OCI-LY7 (cell line): ENCODE measurements at regions not wholly inside any gene's neighbourhood (a gene's known extent, or its start where the extent isn't known, plus 50 kb on each side); places are given as distances from the start of the nearest gene placed in this dataset.

Experiments
- BruUV-seq: library from RNA; stranded (reverse); fragments of 400-500 nt; replicated peaks from 2 replicates; lab custom pipeline; 2021; lab: Mats Ljungman, UMichigan
- CTCF ChIA-PET: fragments of 300-600 bp; sonication (Branson Sonifier 250); formaldehyde crosslinking; loops from one replicate; lab custom pipeline; 2022; ENCODE audit warnings: antibody characterized with exemption; ENCODE audit not compliant: unreplicated experiment; lab: Charles Lee
- POLR2A ChIA-PET: fragments of 300-600 bp; sonication (Branson Sonifier 250); formaldehyde crosslinking; loops from one replicate; lab custom pipeline; 2022; ENCODE audit warnings: antibody characterized with exemption; lab: Charles Lee
- DNase-seq: peaks from one replicate; pipeline ENCODE4 v3.0.0-alpha.2; 2015; ENCODE audit warnings: low spot score
- H2AFZ ChIP-seq: fragments of 200-600 bp; sonication (generic), shearing (Covaris generic); 2 replicates; pipeline ENCODE4 v1.6.1; 2014; ENCODE audit warnings: mild to moderate bottlenecking, antibody characterized with exemption, low read length, moderate library complexity
- H3K27ac ChIP-seq: fragments of 200-600 bp; sonication (generic); 2 replicates; pipeline ENCODE4 v1.5.1; 2014; ENCODE audit warnings: mixed run types, low read depth, mild to moderate bottlenecking, moderate library complexity, low read length, inconsistent platforms; ENCODE audit not compliant: poor library complexity, severe bottlenecking
- H3K36me3 ChIP-seq: fragments of 200-600 bp; sonication (generic); 2 replicates; pipeline ENCODE4 v1.6.1; 2014; ENCODE audit warnings: mild to moderate bottlenecking, antibody characterized with exemption, low read length, moderate library complexity, mixed read lengths; ENCODE audit not compliant: insufficient read depth
- H3K4me1 ChIP-seq: fragments of 200-600 bp; sonication (generic); 2 replicates; pipeline ENCODE4 v1.5.1; 2014; ENCODE audit warnings: mild to moderate bottlenecking, low read length; ENCODE audit not compliant: insufficient read depth, poor library complexity, severe bottlenecking
- H3K4me2 ChIP-seq: fragments of 200-600 bp; sonication (generic); 2 replicates; pipeline ENCODE4 v1.6.1; 2014; ENCODE audit warnings: mild to moderate bottlenecking, low read length
- H3K4me3 ChIP-seq: fragments of 200-600 bp; sonication (generic); 2 replicates; pipeline ENCODE4 v1.5.1; 2014; ENCODE audit warnings: mild to moderate bottlenecking, low read depth, low read length; ENCODE audit not compliant: poor library complexity, severe bottlenecking
- H3K79me2 ChIP-seq: fragments of 200-600 bp; sonication (generic); 2 replicates; pipeline ENCODE4 v1.6.1; 2016; ENCODE audit warnings: low read depth, mild to moderate bottlenecking, low read length, moderate library complexity, mixed read lengths; ENCODE audit not compliant: insufficient read depth
- H3K9me2 ChIP-seq: fragments of 200-600 bp; sonication (generic); 2 replicates; pipeline ENCODE4 v1.6.1; 2016; ENCODE audit warnings: mild to moderate bottlenecking, low read length, mixed read lengths; ENCODE audit not compliant: insufficient read depth
- H3K9me3 ChIP-seq: fragments of 200-600 bp; sonication (generic); 2 replicates; pipeline ENCODE4 v1.6.1; 2014; ENCODE audit warnings: mild to moderate bottlenecking, mixed run types, low read length, mixed read lengths
- H4K20me1 ChIP-seq: fragments of 200-600 bp; sonication (generic); 2 replicates; pipeline ENCODE4 v1.6.1; 2014; ENCODE audit warnings: mild to moderate bottlenecking, antibody characterized with exemption, low read length, moderate library complexity, mixed read lengths; ENCODE audit not compliant: insufficient read depth
- CTCF ChIP-seq: fragments of 200-600 bp; sonication (generic); conservative IDR thresholded peaks from 2 replicates; pipeline ENCODE4 v1.5.1; 2014; ENCODE audit warnings: mild to moderate bottlenecking, antibody characterized with exemption, low read length, moderate library complexity, mixed read lengths
- EZH2phosphoT487 ChIP-seq: fragments of 200-600 bp; sonication (generic); IDR thresholded peaks from 2 replicates; pipeline ENCODE4 v1.6.1; 2018; ENCODE audit warnings: low read depth, borderline replicate concordance, mild to moderate bottlenecking, mixed run types, antibody characterized with exemption, low read length, moderate library complexity, mixed read lengths
- intact Hi-C: fragments of 100-400 bp; cut with micrococcal nuclease; formaldehyde crosslinking; loops from one replicate; pipeline ENCODE4 v1.10.0; 2022; ENCODE audit not compliant: unreplicated experiment

GRCh38 chr20:39719293-39719692 is 757.1 kb downstream of the DHX35 start:
- no peak for DNase-seq
- ChIA-PET CTCF (no interaction called here), POLR2A (no interaction called here)
- Histone ChIP-seq H3K36me3 (no peaks in the 10 kb centered on the region), H3K9me2 (no peaks in the 10 kb centered on the region), H3K27ac (no peak overlapping the region), H3K79me2 (no peaks in the 10 kb centered on the region), H3K4me1 (no peaks in the 10 kb centered on the region), H2AFZ (no peak overlapping the region), H3K4me2 (no peak overlapping the region), H4K20me1 (no peaks in the 10 kb centered on the region), H3K4me3 (no peak overlapping the region), H3K9me3 (no peaks in the 10 kb centered on the region)
- TF ChIP-seq EZH2phosphoT487 (no peak), CTCF (no peak)
- no TSS peak for BruUV-seq
- intact Hi-C loops = no loop called here

GRCh38 chr20:39717936-39718335 is 755.8 kb downstream of the DHX35 start:
- H3K4me1 ChIP-seq = no peaks in the 10 kb centered on the region
- H3K9me3 ChIP-seq = no peaks in the 10 kb centered on the region
- ChIA-PET CTCF (no interaction called here), POLR2A (no interaction called here)
- DNase-seq = no peak
- no peaks in the 10 kb centered on the region for H3K9me2 ChIP-seq
- no peaks in the 10 kb centered on the region for H3K79me2 ChIP-seq
- H4K20me1 ChIP-seq = no peaks in the 10 kb centered on the region
- H3K36me3 ChIP-seq = no peaks in the 10 kb centered on the region
- H3K4me2 ChIP-seq = no peak overlapping the region
- no peak for TF ChIP-seq CTCF
- no peak for TF ChIP-seq EZH2phosphoT487
- BruUV-seq = no TSS peak
- intact Hi-C loops = no loop called here
- no peak overlapping the region for H3K27ac ChIP-seq
- H3K4me3 ChIP-seq = no peak overlapping the region
- H2AFZ ChIP-seq = no peak overlapping the region

GRCh38 chr20:39716796-39717341 is 754.7 kb downstream of the DHX35 start:
- H4K20me1 ChIP-seq = no peaks in the 10 kb centered on the region
- no peak overlapping the region for H2AFZ ChIP-seq
- intact Hi-C loops = no loop called here
- TF ChIP-seq EZH2phosphoT487 = no peak
- TF ChIP-seq CTCF = no peak
- H3K4me3 ChIP-seq = no peak overlapping the region
- H3K79me2 ChIP-seq = no peaks in the 10 kb centered on the region
- no peaks in the 10 kb centered on the region for H3K36me3 ChIP-seq
- ChIA-PET CTCF (no interaction called here), POLR2A (no interaction called here)
- DNase-seq = no peak
- no TSS peak for BruUV-seq
- no peaks in the 10 kb centered on the region for H3K9me3 ChIP-seq
- H3K27ac ChIP-seq = no peak overlapping the region
- no peaks in the 10 kb centered on the region for H3K9me2 ChIP-seq
- no peak overlapping the region for H3K4me2 ChIP-seq
- H3K4me1 ChIP-seq = no peaks in the 10 kb centered on the region
